ENCODE measurements at regions not wholly inside any gene's neighbourhood (a gene's known extent, or its start where the extent isn't known, plus 50 kb on each side); places are given as distances from the start of the nearest gene placed in this dataset.

- Histone ChIP-seq H3K9ac (replicated peaks in 1 of 4; ENCODE audit: extremely low read depth in 1 of 4, low read depth in 3 of 4, low read length in 3 of 4) (no peak overlapping the region), H2AK5ac (ENCODE audit: low read depth, low read length) (no peak overlapping the region), H3K56ac (replicated peaks; ENCODE audit: insufficient read length, low read depth, low read length) (no peak overlapping the region), H2BK20ac (ENCODE audit: low read length) (no peak overlapping the region), H4K8ac (ENCODE audit: extremely low read depth, insufficient read depth, low read length) (no peak overlapping the region), H4K20me1 (replicated peaks in 1 of 2; ENCODE audit: control insufficient read depth in 1 of 2, insufficient read depth in 2 of 2, low read length in 2 of 2) (no peaks in the 10 kb centered on the region), H4K5ac (ENCODE audit: insufficient read length, low read depth, low read length) (no peak overlapping the region), H3K9me3 (ENCODE audit: insufficient read depth in 2 of 2, low read depth in 1 of 2, low read length in 1 of 2) (no peaks in the 10 kb centered on the region; a peak in 1 of 4 replicates), H3K14ac (ENCODE audit: insufficient read length) (no peak overlapping the region), H3K27me3 (replicated peaks in 1 of 4; ENCODE audit: control insufficient read depth in 3 of 4, extremely low read depth in 1 of 4, insufficient read depth in 3 of 4, low read length in 3 of 4) (no peaks in the 10 kb centered on the region), H3K23ac (ENCODE audit: insufficient read length) (no peak overlapping the region), H2BK5ac (ENCODE audit: low read depth, low read length) (no peak overlapping the region), H3K4me1 (replicated peaks in 1 of 4; ENCODE audit: control insufficient read depth in 3 of 4, insufficient read depth in 4 of 4, low read length in 3 of 4) (no peaks in the 10 kb centered on the region; a peak in 1 of 7 replicates), H3K27ac (ENCODE audit: low read depth, low read length) (no peak overlapping the region), H3K4ac (replicated peaks; ENCODE audit: insufficient read length, low read depth, low read length) (no peak overlapping the region), H3K4me3 (ENCODE audit: extremely low read depth in 1 of 4, insufficient read depth in 2 of 4, low read depth in 3 of 4, low read length in 4 of 4) (no peak overlapping the region), H3K23me2 (ENCODE audit: low read depth, low read length) (no peaks in the 10 kb centered on the region), H3K18ac (ENCODE audit: extremely low read depth, low read length) (no peak overlapping the region), H4K91ac (replicated peaks; ENCODE audit: insufficient read length, low read length) (no peak overlapping the region), H2BK15ac (ENCODE audit: low read length) (no peak overlapping the region), H2BK12ac (ENCODE audit: low read depth, low read length) (no peak overlapping the region), H3K79me1 (ENCODE audit: low read depth, low read length) (no peaks in the 10 kb centered on the region), H2BK120ac (replicated peaks; ENCODE audit: low read depth, low read length) (no peak overlapping the region), H3K79me2 (ENCODE audit: control insufficient read depth in 1 of 2, insufficient read depth in 2 of 2, low read length in 2 of 2) (no peaks in the 10 kb centered on the region), H3K4me2 (ENCODE audit: insufficient read depth in 1 of 2, low read depth in 2 of 2, low read length in 2 of 2) (no peak overlapping the region), H2AFZ (ENCODE audit: low read length) (no peak overlapping the region), H3K36me3 (ENCODE audit: control insufficient read depth in 2 of 4, insufficient read depth in 4 of 4, low read length in 3 of 4) (no peaks in the 10 kb centered on the region)
- 85% methylated on average over 7 of the region's 12 CpGs; no CpG with 5 or more reads in 1 of the 2 experiments for WGBS, 2 experiments (ENCODE audit: extremely low coverage in 1 of 2, insufficient coverage in 1 of 2, insufficient read length in 1 of 2, insufficient replicate concordance in 2 of 2, low coverage in 1 of 2, low lambda C conversion rate in 2 of 2, missing lambda C conversion rate in 1 of 2)
- FAIRE-seq (no peak), DNase-seq (ENCODE audit: low read depth in 1 of 2, low spot score in 2 of 2) (no peak)
- POLR2A ChIA-PET (ENCODE audit: partially characterized antibody) = no interaction called here
- CTCF ChIA-PET (ENCODE audit: partially characterized antibody) = interaction anchor here (0.9 to 1.1 kb wide), 2 partner anchors 222 to 420 kb away, joined by 3 read pairs; no protein-coding TSS in a partner anchor
- TF ChIP-seq HDAC2 (IDR thresholded peaks at IDR 0.05; ENCODE audit: borderline replicate concordance in 1 of 2, low read depth in 2 of 2, low read length in 2 of 2) = no peak
- no peak for TF ChIP-seq KDM1A (IDR thresholded peaks at IDR 0.05; ENCODE audit: borderline replicate concordance, low read length)
- TF ChIP-seq CHD2 (IDR thresholded peaks at IDR 0.05; ENCODE audit: low read length) = no peak
- no peak for TF ChIP-seq GTF2F1 (IDR thresholded peaks at IDR 0.05; ENCODE audit: borderline replicate concordance, low read depth, low read length)
- TF ChIP-seq NANOG (IDR thresholded peaks at IDR 0.05; ENCODE audit: insufficient read depth, low read depth, low read length, poor library complexity, severe bottlenecking) = no peak
- TF ChIP-seq RNF2 (IDR thresholded peaks at IDR 0.05; ENCODE audit: borderline replicate concordance, low read depth, low read length, missing control alignments, poor library complexity, severe bottlenecking) = no peak
Observed at GRCh38 chr12:131533139-131533538, 177.8 kb upstream of the SFSWAP start.

Measured in H1 (cell line).